Ovary (tissue), 3 donors: ENCODE measurements at regions not wholly inside any gene's neighbourhood (a gene's known extent, or its start where the extent isn't known, plus 50 kb on each side); places are given as distances from the start of the nearest gene placed in this dataset.

Source experiments
- CTCF ChIP-seq, 3 donors: fragments of 450-650 bp in 2 of 3; fragments of 200-600 bp in 1 of 3; IDR thresholded peaks; one replicate each; pipeline versions ENCODE4 v1.5.1 to v1.8.0; 2016 to 2022; ENCODE audit warnings: antibody characterized with exemption in 3 of 3, mild to moderate bottlenecking in 1 of 3
- POLR2A ChIP-seq: fragments of 450-650 bp; IDR thresholded peaks from one replicate; pipeline ENCODE4 v1.6.1; 2017; ENCODE audit warnings: antibody characterized with exemption, mild to moderate bottlenecking, moderate library complexity
- donor health status: DM: no; HTN: no; CAD: no.

- TF ChIP-seq CTCF (IDR thresholded peaks at IDR 0.05) (no peak), POLR2A (no peak)
Observed at GRCh38 chr6:125667326-125667725, 82.1 kb upstream of the HEY2 start.
